CD4-positive, alpha-beta T cell (primary cell): ENCODE measurements at regions not wholly inside any gene's neighbourhood (a gene's known extent, or its start where the extent isn't known, plus 50 kb on each side); places are given as distances from the start of the nearest gene placed in this dataset.

Source experiments
- ATAC-seq: fragments of 200-7000 bp; cut with Tn5 transposase; one replicate; pipeline ENCODE4 v1.10.0; 2022; ENCODE audit warnings: mild to moderate bottlenecking; ENCODE audit not compliant: poor library complexity
- CTCF ChIA-PET: fragments of 350-600 bp; sonication (Branson Sonifier 250); formaldehyde crosslinking; loops from one replicate; lab custom pipeline; 2021; ENCODE audit warnings: antibody characterized with exemption, inconsistent platforms; lab: Charles Lee
- POLR2A ChIA-PET: fragments of 350-600 bp; sonication (Branson Sonifier 250); formaldehyde crosslinking; loops from one replicate; lab custom pipeline; 2021; ENCODE audit warnings: antibody characterized with exemption, inconsistent platforms; lab: Charles Lee
- DNase-seq, 14 experiments: peaks; one replicate each; pipeline ENCODE4 v3.0.0-alpha.2; 2013 to 2020; ENCODE audit warnings: mixed read lengths in 2 of 14
- H3K27ac ChIP-seq, 2 donors: one replicate each; pipeline versions ENCODE4 v1.5.1 to v1.7.0; 2013; ENCODE audit warnings: low read length in 2 of 2, low read depth in 1 of 2, mild to moderate bottlenecking in 1 of 2
- H3K27me3 ChIP-seq, 2 experiments: 1 replicate in 1 of 2; 2 replicates in 1 of 2; pipeline versions ENCODE4 v1.6.1 to v1.7.0; 2013; ENCODE audit warnings: low read length in 2 of 2, control low read depth in 1 of 2, mild to moderate bottlenecking in 1 of 2, moderate library complexity in 1 of 2; ENCODE audit not compliant: insufficient read depth in 2 of 2, control insufficient read depth in 1 of 2
- H3K36me3 ChIP-seq: one replicate; pipeline ENCODE4 v1.6.1; 2013; ENCODE audit warnings: low read length, control low read depth; ENCODE audit not compliant: insufficient read depth
- H3K4me1 ChIP-seq: one replicate; pipeline ENCODE4 v1.6.1; 2013; ENCODE audit warnings: low read length, control low read depth; ENCODE audit not compliant: insufficient read depth
- H3K4me3 ChIP-seq: one replicate; pipeline ENCODE4 v1.5.1; 2013; ENCODE audit warnings: mild to moderate bottlenecking, low read length, moderate library complexity
- H3K9me3 ChIP-seq, 2 experiments: 1 replicate in 1 of 2; 2 replicates in 1 of 2; pipeline versions ENCODE4 v1.6.1 to v1.7.0; 2013; ENCODE audit warnings: low read length in 2 of 2, mild to moderate bottlenecking in 2 of 2, control low read depth in 1 of 2, moderate library complexity in 1 of 2; ENCODE audit not compliant: control insufficient read depth in 1 of 2, insufficient read depth in 1 of 2
- H3K27ac Mint-ChIP-seq: one replicate; pipeline ENCODE4 v1.8.0; 2020; ENCODE audit warnings: mixed read lengths
- H3K27me3 Mint-ChIP-seq: one replicate; pipeline ENCODE4 v1.8.0; 2021; ENCODE audit warnings: mixed read lengths
- H3K36me3 Mint-ChIP-seq: one replicate; pipeline ENCODE4 v1.8.0; 2021; ENCODE audit warnings: low read depth, mixed read lengths
- H3K4me1 Mint-ChIP-seq: one replicate; pipeline ENCODE4 v1.8.0; 2021; ENCODE audit warnings: low read depth, mixed read lengths
- H3K4me3 Mint-ChIP-seq: one replicate; pipeline ENCODE4 v1.8.0; 2020; ENCODE audit warnings: mild to moderate bottlenecking, mixed read lengths
- H3K9me3 Mint-ChIP-seq: one replicate; pipeline ENCODE4 v1.8.0; 2020; ENCODE audit warnings: mixed read lengths
- CTCF ChIP-seq: fragments of 200-600 bp; IDR thresholded peaks from one replicate; pipeline ENCODE4 v1.8.0; 2022; ENCODE audit warnings: antibody characterized with exemption, mild to moderate bottlenecking
- intact Hi-C, 2 experiments: fragments of 100-400 bp; cut with DNase I in 1 of 2; cut with micrococcal nuclease in 1 of 2; formaldehyde crosslinking; loops; one replicate each; pipeline versions ENCODE4 v1.15.1 to v1.9.0; 2023 to 2025; cut with DNase I, micrococcal nuclease

DNA sequence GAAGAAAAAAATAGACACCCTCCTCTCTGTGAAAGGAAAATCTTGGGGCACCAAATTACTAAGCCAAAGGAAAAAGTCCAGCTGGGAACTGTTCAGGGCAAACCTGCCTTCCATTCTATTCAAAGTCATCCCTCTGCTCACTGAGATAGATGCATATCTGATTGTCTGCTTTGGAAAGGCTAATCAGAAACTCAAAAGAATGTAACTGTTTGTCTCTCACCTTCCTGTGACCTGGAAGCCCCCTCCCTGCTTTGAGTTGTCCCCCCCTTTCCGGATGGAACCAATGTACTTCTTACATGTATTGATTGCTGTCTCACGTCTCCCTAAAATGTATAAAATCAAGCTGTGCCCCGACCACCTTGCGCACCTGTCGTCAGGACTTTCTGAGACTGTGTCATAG lies 216.0 kb upstream of the SOX1 start:
- H3K9me3 Mint-ChIP-seq: no peaks in the 10 kb centered on the region
- H3K4me1 ChIP-seq: no peaks in the 10 kb centered on the region
- H3K4me3 ChIP-seq: no peak overlapping the region
- no peaks in the 10 kb centered on the region for H3K36me3 Mint-ChIP-seq
- TF ChIP-seq CTCF: no peak
- CTCF ChIA-PET: no interaction called here
- intact Hi-C loops: no loop called here
- no peak overlapping the region for H3K27ac ChIP-seq
- H3K27me3 ChIP-seq: peaks cover 5% of the 10 kb centered on the region in 2 experiments
- no peak overlapping the region for H3K27ac Mint-ChIP-seq
- no peak overlapping the region for H3K4me3 Mint-ChIP-seq
- ATAC-seq: no peak
- POLR2A ChIA-PET: no interaction called here
- peaks cover 30% of the 10 kb centered on the region for H3K27me3 Mint-ChIP-seq
- peaks cover 0 to 6% of the 10 kb centered on the region in 2 experiments for H3K9me3 ChIP-seq
- no peaks in the 10 kb centered on the region for H3K4me1 Mint-ChIP-seq
- H3K36me3 ChIP-seq: no peaks in the 10 kb centered on the region
- no peak for DNase-seq

GRCh38 chr13:111852725-111853518 lies 214.0 kb upstream of the SOX1 start:
- Histone ChIP-seq H3K9me3 (peaks cover 0 to 14% of the 10 kb centered on the region in 2 experiments), H3K27me3 (peaks cover 0 to 5% of the 10 kb centered on the region in 2 experiments), H3K4me3 (no peak overlapping the region), H3K36me3 (no peaks in the 10 kb centered on the region), H3K27ac (no peak overlapping the region), H3K4me1 (no peaks in the 10 kb centered on the region)
- POLR2A ChIA-PET: no interaction called here
- no peaks in the 10 kb centered on the region for H3K9me3 Mint-ChIP-seq
- ATAC-seq (no peak), DNase-seq (no peak)
- no peak overlapping the region for H3K4me3 Mint-ChIP-seq
- H3K4me1 Mint-ChIP-seq: no peaks in the 10 kb centered on the region
- CTCF ChIA-PET: no interaction called here
- no peaks in the 10 kb centered on the region for H3K36me3 Mint-ChIP-seq
- intact Hi-C loops: no loop called here
- no peak for TF ChIP-seq CTCF
- H3K27me3 Mint-ChIP-seq: peaks cover 22% of the 10 kb centered on the region
- no peak overlapping the region for H3K27ac Mint-ChIP-seq

GRCh38 chr13:111853721-111854120 lies 213.2 kb upstream of the SOX1 start:
- Mint-ChIP-seq H3K4me3 (no peak overlapping the region), H3K27me3 (peaks cover 16% of the 10 kb centered on the region), H3K4me1 (no peaks in the 10 kb centered on the region), H3K9me3 (no peaks in the 10 kb centered on the region), H3K27ac (no peak overlapping the region), H3K36me3 (no peaks in the 10 kb centered on the region)
- no peak for TF ChIP-seq CTCF
- ChIA-PET CTCF (no interaction called here), POLR2A (no interaction called here)
- ATAC-seq (no peak), DNase-seq (no peak)
- no peaks in the 10 kb centered on the region for H3K36me3 ChIP-seq
- peaks cover 0 to 17% of the 10 kb centered on the region in 2 experiments for H3K9me3 ChIP-seq
- intact Hi-C loops: no loop called here
- peaks cover 0 to 5% of the 10 kb centered on the region in 2 experiments for H3K27me3 ChIP-seq
- no peak overlapping the region for H3K27ac ChIP-seq
- H3K4me3 ChIP-seq: no peak overlapping the region
- no peaks in the 10 kb centered on the region for H3K4me1 ChIP-seq
